ENCODE measurements at regions not wholly inside any gene's neighbourhood (a gene's known extent, or its start where the extent isn't known, plus 50 kb on each side); places are given as distances from the start of the nearest gene placed in this dataset.

DNA sequence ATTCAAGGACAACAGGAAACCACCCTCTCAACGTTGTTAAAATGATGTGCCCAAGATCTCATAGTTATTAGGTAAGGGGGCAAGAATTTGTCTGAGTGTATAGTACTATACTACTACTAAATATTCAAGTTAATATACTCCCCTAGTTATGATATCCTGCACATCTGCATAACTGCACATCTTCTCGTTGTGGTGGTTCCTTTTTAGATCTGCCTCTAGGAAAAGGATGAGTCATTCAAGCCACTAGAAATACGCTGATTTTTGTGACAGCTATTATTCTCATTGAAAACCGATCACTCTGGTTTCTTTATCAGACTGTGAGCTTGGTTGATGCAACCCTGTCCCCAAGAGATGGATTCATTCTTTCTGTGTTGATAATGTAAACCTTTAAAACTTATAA is 1067.0 kb upstream of the FANCL start:
- Histone ChIP-seq H3K27ac (no peak overlapping the region), H3K27me3 (ENCODE audit: insufficient read depth, low read depth, severe bottlenecking) (no peaks in the 10 kb centered on the region), H3K4me3 (ENCODE audit: low read depth, low read length) (no peak overlapping the region), H3K9me3 (ENCODE audit: severe bottlenecking) (no peaks in the 10 kb centered on the region), H3K36me3 (no peaks in the 10 kb centered on the region)
- TF ChIP-seq, protein P1, sequence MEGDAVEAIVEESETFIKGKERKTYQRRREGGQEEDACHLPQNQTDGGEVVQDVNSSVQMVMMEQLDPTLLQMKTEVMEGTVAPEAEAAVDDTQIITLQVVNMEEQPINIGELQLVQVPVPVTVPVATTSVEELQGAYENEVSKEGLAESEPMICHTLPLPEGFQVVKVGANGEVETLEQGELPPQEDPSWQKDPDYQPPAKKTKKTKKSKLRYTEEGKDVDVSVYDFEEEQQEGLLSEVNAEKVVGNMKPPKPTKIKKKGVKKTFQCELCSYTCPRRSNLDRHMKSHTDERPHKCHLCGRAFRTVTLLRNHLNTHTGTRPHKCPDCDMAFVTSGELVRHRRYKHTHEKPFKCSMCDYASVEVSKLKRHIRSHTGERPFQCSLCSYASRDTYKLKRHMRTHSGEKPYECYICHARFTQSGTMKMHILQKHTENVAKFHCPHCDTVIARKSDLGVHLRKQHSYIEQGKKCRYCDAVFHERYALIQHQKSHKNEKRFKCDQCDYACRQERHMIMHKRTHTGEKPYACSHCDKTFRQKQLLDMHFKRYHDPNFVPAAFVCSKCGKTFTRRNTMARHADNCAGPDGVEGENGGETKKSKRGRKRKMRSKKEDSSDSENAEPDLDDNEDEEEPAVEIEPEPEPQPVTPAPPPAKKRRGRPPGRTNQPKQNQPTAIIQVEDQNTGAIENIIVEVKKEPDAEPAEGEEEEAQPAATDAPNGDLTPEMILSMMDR (IDR thresholded peaks at IDR 0.05; ENCODE audit: low read depth, low read length) = no peak
- DNase-seq = no peak

DNA sequence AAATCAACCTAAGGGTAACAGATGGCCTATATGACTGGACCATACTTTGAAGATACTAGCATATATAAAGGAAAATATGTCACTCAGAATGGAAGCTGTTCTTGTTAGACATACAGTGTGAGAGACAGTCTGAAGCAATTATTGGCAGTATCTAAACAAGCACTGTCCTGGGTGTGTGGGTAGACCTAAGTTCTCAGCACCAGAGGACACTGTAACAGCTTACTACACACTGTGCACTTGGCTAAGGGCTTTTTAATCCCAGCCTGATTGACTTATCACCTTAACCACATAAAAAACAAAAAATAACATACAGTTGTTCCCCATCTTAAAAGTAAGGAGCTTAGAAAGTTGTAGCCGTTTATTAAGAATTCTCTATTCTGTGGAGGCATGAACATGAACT is 1066.1 kb upstream of the FANCL start:
- no peaks in the 10 kb centered on the region for H3K9me3 ChIP-seq (ENCODE audit: severe bottlenecking)
- no peaks in the 10 kb centered on the region for H3K27me3 ChIP-seq (ENCODE audit: insufficient read depth, low read depth, severe bottlenecking)
- TF ChIP-seq, protein P1 (IDR thresholded peaks at IDR 0.05; ENCODE audit: low read depth, low read length) = peak; percentile 40; the same call in 1 of the 2 replicates
- no peak overlapping the region for H3K27ac ChIP-seq
- H3K36me3 ChIP-seq = no peaks in the 10 kb centered on the region
- H3K4me3 ChIP-seq (ENCODE audit: low read depth, low read length) = no peak overlapping the region
- no peak for DNase-seq

DNA sequence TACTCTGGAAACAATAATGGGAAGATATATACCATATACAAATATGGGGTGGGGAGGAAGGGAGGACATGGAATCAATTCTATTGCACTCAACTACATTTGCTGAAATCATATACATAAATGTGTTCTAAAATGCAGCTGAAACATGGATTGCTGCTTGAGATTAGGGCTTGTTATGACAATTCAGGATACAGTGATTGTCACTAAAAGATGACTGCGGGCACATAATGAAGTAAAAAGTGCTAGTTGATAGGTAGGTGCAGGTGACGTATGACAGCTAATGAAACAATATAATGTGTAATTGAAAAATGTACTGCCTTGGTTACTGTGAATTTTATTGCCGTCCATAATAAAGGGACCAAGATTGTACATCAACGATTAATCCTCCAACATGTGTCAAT is 1062.1 kb upstream of the FANCL start:
- Histone ChIP-seq H3K36me3 (no peaks in the 10 kb centered on the region), H3K4me3 (ENCODE audit: low read depth, low read length) (no peak overlapping the region), H3K9me3 (ENCODE audit: severe bottlenecking) (no peaks in the 10 kb centered on the region), H3K27me3 (ENCODE audit: insufficient read depth, low read depth, severe bottlenecking) (no peaks in the 10 kb centered on the region), H3K27ac (no peak overlapping the region)
- TF ChIP-seq, protein P1 (IDR thresholded peaks at IDR 0.05; ENCODE audit: low read depth, low read length) = no peak
- no peak for DNase-seq

DNA sequence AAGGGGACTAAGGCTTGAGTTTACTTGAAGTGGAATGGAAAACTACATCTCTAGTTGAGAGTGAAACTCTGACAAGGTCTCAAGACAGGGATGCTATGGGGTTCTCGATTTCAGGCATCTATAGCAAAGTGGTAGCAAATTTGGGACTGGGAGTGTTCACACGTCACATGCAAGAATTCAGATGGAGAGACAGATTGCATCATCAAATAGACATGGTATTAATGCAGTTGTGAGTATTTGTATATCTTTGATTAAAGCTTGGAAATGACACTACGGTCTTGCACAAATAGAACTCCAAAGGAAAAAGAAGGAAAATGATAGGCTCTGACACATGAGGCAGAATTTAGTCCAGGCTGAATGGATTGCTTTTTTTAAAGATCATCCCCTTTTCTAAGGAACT is 1061.6 kb upstream of the FANCL start:
- H3K4me3 ChIP-seq (ENCODE audit: low read depth, low read length) = no peak overlapping the region
- TF ChIP-seq, protein P1 (IDR thresholded peaks at IDR 0.05; ENCODE audit: low read depth, low read length) = no peak
- H3K9me3 ChIP-seq (ENCODE audit: severe bottlenecking) = no peaks in the 10 kb centered on the region
- H3K36me3 ChIP-seq = no peaks in the 10 kb centered on the region
- H3K27ac ChIP-seq = no peak overlapping the region
- no peaks in the 10 kb centered on the region for H3K27me3 ChIP-seq (ENCODE audit: insufficient read depth, low read depth, severe bottlenecking)
- no peak for DNase-seq

DNA sequence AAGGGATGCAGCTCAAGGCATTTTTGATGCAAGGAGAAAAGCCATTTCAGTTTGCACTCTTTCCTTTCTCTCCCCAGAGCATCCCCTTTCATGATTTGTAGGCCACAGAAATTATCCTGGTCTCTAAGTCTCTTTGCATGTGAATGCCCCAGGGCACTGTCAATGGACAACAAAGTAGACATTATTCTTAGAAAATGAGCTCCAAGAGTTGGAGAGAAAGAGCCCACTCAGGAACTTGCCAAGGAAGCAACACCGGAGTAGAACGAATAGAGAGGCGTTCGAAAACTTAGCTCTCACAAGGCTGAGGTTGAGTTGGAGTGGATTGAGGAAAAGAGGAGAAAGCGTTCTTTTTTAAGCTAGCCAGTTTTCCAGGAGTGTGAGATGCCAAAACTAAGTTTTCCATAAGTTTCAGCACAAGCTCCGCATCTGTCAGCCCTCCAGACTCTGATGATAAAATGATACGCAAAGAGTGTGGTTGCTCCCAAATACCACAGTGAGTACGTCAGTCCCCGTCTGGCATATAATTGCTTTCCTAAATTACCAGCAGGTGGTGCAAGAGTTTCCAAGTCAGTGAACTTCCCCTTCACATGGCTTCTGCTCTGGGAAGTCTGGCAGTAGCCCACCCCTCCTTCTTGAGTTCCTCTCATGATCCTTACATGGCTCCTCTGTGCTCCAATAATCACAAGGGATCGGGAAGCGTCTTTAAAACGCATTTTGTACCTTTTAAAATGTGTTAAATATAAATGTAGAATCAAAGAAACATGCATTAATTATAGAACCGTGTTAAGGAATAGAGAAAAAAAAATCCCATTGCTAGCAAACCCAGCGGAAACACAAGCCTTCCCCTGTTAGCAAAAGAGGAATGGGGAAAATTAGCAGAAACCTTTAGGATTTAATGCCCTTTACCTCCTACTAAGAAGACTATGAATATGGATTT is 1060.6 kb upstream of the FANCL start:
- Histone ChIP-seq H3K27me3 (ENCODE audit: insufficient read depth, low read depth, severe bottlenecking) (no peaks in the 10 kb centered on the region), H3K36me3 (no peaks in the 10 kb centered on the region), H3K27ac (no peak overlapping the region), H3K4me3 (ENCODE audit: low read depth, low read length) (no peak overlapping the region), H3K9me3 (ENCODE audit: severe bottlenecking) (no peaks in the 10 kb centered on the region)
- TF ChIP-seq, protein P1 (IDR thresholded peaks at IDR 0.05; ENCODE audit: low read depth, low read length) = peak; percentile 83
- peak; percentile 72 for DNase-seq

All from WERI-Rb-1 (cell line).